Lower leg skin (tissue), 3 donors: ENCODE measurements at regions not wholly inside any gene's neighbourhood (a gene's known extent, or its start where the extent isn't known, plus 50 kb on each side); places are given as distances from the start of the nearest gene placed in this dataset.

Experiments
- CTCF ChIP-seq, 3 donors: fragments of 450-650 bp; IDR thresholded peaks; one replicate each; pipeline ENCODE4 v1.5.1; 2016; ENCODE audit warnings: antibody characterized with exemption in 3 of 3, mild to moderate bottlenecking in 3 of 3, moderate library complexity in 2 of 3
- POLR2A ChIP-seq, 2 donors: fragments of 450-650 bp; IDR thresholded peaks; one replicate each; pipeline ENCODE4 v1.6.1; 2016 to 2017; ENCODE audit warnings: antibody characterized with exemption in 2 of 2, mild to moderate bottlenecking in 1 of 2, moderate library complexity in 1 of 2

GRCh38 chr2:21993002-21993401, 869.2 kb downstream of the TDRD15 start:
- TF ChIP-seq CTCF (IDR thresholded peaks at IDR 0.05) (no peak), POLR2A (IDR thresholded peaks at IDR 0.05) (no peak)
